ENCODE measurements at regions not wholly inside any gene's neighbourhood (a gene's known extent, or its start where the extent isn't known, plus 50 kb on each side); places are given as distances from the start of the nearest gene placed in this dataset.
"Not testable (repeated sequence)": the region's sequence is repeated elsewhere in the genome, so short reads cannot be mapped to it uniquely, and the experiment has no call there.

- no peak for DNase-seq
These were observed 432.2 kb upstream of the HNRNPA3 start for GRCh38 chr2:176780348-176780747.

- no peak for DNase-seq
These were observed 430.9 kb upstream of the HNRNPA3 start for GRCh38 chr2:176781570-176782217.

GRCh38 chr2:176784633-176785200 lies 427.9 kb upstream of the HNRNPA3 start:
- DNase-seq = no peak

GRCh38 chr2:176789751-176790150 lies 422.8 kb upstream of the HNRNPA3 start:
- no peak for DNase-seq

- DNase-seq = no peak
These were observed 422.1 kb upstream of the HNRNPA3 start for GRCh38 chr2:176790468-176790867.

GRCh38 chr2:176793792-176794191 lies 418.8 kb upstream of the HNRNPA3 start:
- DNase-seq = no peak

- no peak for DNase-seq
These were observed 418.2 kb upstream of the HNRNPA3 start for GRCh38 chr2:176794392-176794791.

GRCh38 chr2:176795823-176796222 lies 416.8 kb upstream of the HNRNPA3 start:
- DNase-seq = no peak

- not testable (repeated sequence) for DNase-seq
These were observed 415.9 kb upstream of the HNRNPA3 start for GRCh38 chr2:176796677-176797076.

GRCh38 chr2:176804392-176804791 lies 408.2 kb upstream of the HNRNPA3 start:
- no peak for DNase-seq

GRCh38 chr2:176805345-176805744 lies 407.2 kb upstream of the HNRNPA3 start:
- DNase-seq = no peak

GRCh38 chr2:176812246-176812775 lies 400.3 kb upstream of the HNRNPA3 start:
- no peak for DNase-seq

- DNase-seq = no peak
These were observed 399.4 kb upstream of the HNRNPA3 start for GRCh38 chr2:176813156-176813555.

- DNase-seq = no peak
These were observed 399.0 kb upstream of the HNRNPA3 start for GRCh38 chr2:176813621-176814049.

GRCh38 chr2:176814274-176814673 lies 398.3 kb upstream of the HNRNPA3 start:
- DNase-seq = no peak

GRCh38 chr2:176814740-176815367 lies 397.7 kb upstream of the HNRNPA3 start:
- DNase-seq = no peak

- DNase-seq = no peak
These were observed 395.5 kb upstream of the HNRNPA3 start for GRCh38 chr2:176817061-176817565.

GRCh38 chr2:176818076-176818475 lies 394.5 kb upstream of the HNRNPA3 start:
- DNase-seq = no peak

- no peak for DNase-seq
These were observed 394.0 kb upstream of the HNRNPA3 start for GRCh38 chr2:176818617-176819016.

GRCh38 chr2:176819306-176819705 lies 393.3 kb upstream of the HNRNPA3 start:
- no peak for DNase-seq

GRCh38 chr2:176820371-176820932 lies 392.1 kb upstream of the HNRNPA3 start:
- no peak for DNase-seq

GRCh38 chr2:176821350-176821749 lies 391.2 kb upstream of the HNRNPA3 start:
- DNase-seq = no peak

GRCh38 chr2:176822060-176822459 lies 390.5 kb upstream of the HNRNPA3 start:
- no peak for DNase-seq

- DNase-seq = no peak
These were observed 386.2 kb upstream of the HNRNPA3 start for GRCh38 chr2:176826356-176826755.
